A673 (cell line): ENCODE measurements at regions not wholly inside any gene's neighbourhood (a gene's known extent, or its start where the extent isn't known, plus 50 kb on each side); places are given as distances from the start of the nearest gene placed in this dataset.

ENCODE experiments used
- EZH2 ChIP-seq: fragments of 200-600 bp; sonication (generic); IDR thresholded peaks from 2 replicates; pipeline ENCODE4 v1.6.1; 2017; ENCODE audit warnings: borderline replicate concordance, low read depth, mild to moderate bottlenecking, mixed read lengths, antibody characterized with exemption, low read length; ENCODE audit not compliant: poor library complexity, severe bottlenecking
- TF ChIP-seq, protein P1 (sequence below): fragments of 300-800, 200-600 bp; sonication (generic); conservative IDR thresholded peaks from 2 replicates; pipeline ENCODE4 v1.5.1; 2017; ENCODE audit warnings: low read depth, mild to moderate bottlenecking, antibody characterized with exemption, low read length, moderate library complexity, mixed read lengths

DNA sequence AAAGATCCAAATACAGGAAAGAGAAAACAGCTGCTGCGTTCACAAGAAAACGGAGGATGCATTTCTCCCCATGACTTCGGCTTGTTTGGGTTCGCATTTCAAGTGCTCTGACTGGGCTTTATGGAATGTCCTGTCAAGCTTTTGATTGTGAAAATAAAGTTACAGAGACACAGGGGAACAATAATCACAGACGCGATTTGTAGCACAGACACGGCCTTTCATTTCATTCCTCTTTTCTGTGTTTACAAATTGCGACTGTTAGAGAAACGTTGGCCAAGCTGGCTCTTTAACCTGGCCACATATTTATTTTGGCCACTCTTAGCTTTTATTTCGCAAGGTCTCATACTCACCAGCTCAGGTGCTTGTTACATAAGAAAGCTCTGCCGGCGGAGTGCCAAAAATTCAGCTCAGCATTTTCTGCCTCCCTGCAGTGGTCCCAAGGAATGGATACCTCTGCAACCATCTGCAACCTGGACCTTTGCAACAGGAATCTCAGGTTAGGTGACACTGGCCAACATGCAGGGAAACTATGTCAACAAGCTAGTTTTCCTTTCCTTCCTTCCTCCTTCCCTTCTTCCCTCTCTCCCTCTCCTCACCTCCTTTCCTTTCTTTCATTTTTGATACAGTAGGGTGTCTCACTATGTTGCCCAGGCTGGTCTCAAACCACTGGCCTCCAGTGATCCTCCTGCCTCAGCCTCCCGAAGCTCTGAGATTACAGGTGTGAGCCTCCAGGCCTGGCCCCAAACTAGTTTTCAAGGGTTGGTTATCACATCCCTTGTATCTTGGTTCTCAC lies 58.2 kb upstream of the SLC45A1 start:
- TF ChIP-seq EZH2: no peak
- TF ChIP-seq, protein P1, sequence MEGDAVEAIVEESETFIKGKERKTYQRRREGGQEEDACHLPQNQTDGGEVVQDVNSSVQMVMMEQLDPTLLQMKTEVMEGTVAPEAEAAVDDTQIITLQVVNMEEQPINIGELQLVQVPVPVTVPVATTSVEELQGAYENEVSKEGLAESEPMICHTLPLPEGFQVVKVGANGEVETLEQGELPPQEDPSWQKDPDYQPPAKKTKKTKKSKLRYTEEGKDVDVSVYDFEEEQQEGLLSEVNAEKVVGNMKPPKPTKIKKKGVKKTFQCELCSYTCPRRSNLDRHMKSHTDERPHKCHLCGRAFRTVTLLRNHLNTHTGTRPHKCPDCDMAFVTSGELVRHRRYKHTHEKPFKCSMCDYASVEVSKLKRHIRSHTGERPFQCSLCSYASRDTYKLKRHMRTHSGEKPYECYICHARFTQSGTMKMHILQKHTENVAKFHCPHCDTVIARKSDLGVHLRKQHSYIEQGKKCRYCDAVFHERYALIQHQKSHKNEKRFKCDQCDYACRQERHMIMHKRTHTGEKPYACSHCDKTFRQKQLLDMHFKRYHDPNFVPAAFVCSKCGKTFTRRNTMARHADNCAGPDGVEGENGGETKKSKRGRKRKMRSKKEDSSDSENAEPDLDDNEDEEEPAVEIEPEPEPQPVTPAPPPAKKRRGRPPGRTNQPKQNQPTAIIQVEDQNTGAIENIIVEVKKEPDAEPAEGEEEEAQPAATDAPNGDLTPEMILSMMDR: no peak
